Myocyte (in vitro differentiated cells): ENCODE measurements at regions not wholly inside any gene's neighbourhood (a gene's known extent, or its start where the extent isn't known, plus 50 kb on each side); places are given as distances from the start of the nearest gene placed in this dataset.
A peak's percentile ranks its signal among the peaks of the same experiment; 100 is the strongest.
"Not testable (repeated sequence)": the region's sequence is repeated elsewhere in the genome, so short reads cannot be mapped to it uniquely, and the experiment has no call there.

ENCODE experiments used
- DNase-seq: peaks from one replicate; pipeline ENCODE4 v3.0.0-alpha.2; 2012; ENCODE audit warnings: low read depth

GRCh38 chr6:144951730-144952437, 666.7 kb downstream of the UTRN start:
- no peak for DNase-seq

DNA sequence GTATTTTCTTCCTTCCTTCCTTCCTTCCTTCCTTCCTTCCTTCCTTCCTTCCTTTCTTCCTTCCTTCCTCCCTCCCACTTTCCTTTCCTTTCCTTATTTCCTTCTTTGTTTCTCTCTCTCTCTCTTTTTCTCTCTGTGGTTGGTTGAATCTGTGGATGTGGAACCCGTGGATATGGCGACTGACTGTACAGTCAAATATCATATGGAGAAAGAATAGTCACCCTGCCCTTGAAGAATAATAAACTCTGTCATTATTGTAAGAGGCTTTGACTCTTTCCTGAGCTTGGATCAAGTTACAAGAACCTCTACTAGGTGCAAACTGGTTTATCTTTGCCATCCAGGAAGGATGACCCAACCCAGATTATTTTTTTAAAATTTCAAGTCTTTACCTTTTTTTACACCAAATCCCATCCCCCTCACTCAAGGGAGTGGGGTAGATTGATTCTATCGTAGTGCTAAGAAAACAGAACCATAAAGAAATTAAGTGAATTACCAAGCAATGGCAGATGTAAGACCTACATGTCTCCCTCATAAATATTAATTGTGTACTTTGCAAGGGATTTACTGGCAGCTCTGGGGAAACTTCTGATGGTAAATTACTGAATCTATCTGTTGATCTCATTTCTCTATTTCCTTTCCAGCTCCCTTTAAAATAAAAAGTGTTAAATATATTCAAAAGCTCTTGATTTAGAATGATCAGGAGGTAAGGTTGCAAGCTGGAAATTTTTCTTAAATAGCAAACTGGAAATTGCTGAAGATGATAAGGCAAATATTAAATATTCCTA, 667.5 kb downstream of the UTRN start:
- DNase-seq, result no peak

DNA sequence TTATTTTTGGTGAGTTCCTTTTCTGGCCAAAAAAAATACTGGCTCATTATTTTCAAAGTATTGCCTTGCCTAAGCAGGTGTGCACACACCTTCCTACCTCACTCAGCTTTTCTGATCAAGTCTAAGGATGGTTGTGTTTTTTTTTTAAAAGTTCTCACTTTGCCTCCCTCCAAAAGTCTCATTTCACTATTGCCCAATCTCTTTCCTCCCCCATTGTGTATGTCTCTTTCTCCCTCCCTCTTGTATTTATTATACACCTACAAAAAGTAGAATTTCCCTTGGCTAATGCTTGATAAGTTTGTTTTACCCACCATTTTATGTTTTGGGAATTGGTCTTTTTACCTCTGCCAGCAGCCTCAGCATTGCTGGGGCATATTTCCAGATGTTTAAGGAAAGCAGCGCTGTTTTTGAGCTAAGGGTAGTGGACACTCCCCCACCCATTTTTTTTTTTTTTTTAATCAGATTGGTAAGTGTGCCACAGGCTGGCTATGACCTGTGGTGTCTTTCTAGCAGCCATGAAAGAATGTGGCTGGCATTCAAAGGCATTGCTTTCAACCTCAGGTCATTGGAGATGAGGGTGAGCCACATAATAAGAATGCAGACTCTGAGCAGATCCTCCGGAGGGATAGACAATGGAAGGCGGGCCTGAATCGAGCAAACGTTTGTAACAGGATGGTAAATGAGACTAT, 668.6 kb downstream of the UTRN start:
- DNase-seq, result peak; percentile 91

DNA sequence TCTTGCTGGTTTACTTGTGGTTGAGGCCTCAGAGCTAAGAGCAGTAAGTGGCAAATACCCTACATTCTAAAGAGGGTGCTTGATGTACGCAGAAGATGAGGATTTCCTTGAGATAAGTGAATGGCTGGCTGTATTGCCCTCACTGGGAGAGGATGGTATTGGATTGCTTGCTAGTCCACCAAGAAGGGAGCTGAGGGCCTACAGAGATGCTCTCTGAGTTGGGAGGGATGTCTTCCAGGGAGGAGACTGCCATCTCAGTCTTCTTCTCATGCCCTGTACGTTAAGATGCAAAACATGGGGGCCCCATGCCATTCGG, 669.1 kb downstream of the UTRN start:
- no peak for DNase-seq

DNA sequence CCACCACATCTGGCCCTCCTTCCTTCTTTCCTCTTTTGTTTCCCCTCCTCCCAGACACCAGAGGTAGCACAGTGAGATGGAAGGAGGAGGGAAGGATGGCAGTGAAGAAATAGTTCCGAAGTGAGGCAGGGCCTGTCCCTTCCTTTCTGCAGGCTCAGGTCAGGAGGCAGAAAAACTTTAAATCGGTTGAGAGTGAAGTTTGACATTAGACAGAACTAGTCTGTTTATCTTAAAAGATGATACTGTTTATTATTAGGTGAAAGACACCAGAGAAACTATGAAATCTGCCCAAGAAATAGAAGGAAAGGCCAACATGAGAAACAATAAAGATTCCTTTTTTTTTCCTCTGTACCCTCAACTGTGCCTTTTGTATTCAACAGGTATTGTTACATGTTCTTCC, 670.3 kb downstream of the UTRN start:
- no peak for DNase-seq

GRCh38 chr6:144955859-144956258, 670.7 kb downstream of the UTRN start:
- no peak for DNase-seq

- DNase-seq, result not testable (repeated sequence)
Measured at GRCh38 chr6:144956697-144957096, 671.6 kb downstream of the UTRN start.

GRCh38 chr6:144957236-144957937, 672.3 kb downstream of the UTRN start:
- no peak for DNase-seq

GRCh38 chr6:144969154-144969553, 684.0 kb downstream of the UTRN start:
- DNase-seq, result no peak

- no peak for DNase-seq
Measured at GRCh38 chr6:144969602-144970272, 684.6 kb downstream of the UTRN start.

- DNase-seq, result not testable (repeated sequence)
Measured at GRCh38 chr6:144977250-144977864, 692.2 kb downstream of the UTRN start.

- no peak for DNase-seq
Measured at GRCh38 chr6:144978208-144978607, 693.1 kb downstream of the UTRN start.

DNA sequence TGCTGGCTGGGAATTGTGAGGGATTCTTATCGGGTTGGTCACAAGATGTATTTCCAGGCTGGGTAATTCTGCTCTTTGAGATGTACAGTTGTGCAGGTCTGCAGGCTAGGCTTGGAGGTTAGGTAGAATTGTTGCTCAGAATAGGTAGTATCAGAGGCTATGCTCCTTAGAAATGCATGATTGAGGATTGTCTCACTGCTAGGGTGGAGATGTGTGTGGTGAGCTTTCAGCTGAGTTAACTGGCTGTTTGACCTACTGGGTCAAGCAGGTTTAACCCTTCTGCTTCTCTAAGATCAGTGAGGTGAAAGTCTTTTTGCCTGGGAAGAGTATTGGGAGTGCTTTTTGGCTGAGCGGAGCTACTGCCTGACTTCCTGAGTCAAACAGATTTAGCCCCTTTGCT, 701.1 kb downstream of the UTRN start:
- no peak for DNase-seq

GRCh38 chr6:144989319-144990107, 704.4 kb downstream of the UTRN start:
- DNase-seq, result no peak

DNA sequence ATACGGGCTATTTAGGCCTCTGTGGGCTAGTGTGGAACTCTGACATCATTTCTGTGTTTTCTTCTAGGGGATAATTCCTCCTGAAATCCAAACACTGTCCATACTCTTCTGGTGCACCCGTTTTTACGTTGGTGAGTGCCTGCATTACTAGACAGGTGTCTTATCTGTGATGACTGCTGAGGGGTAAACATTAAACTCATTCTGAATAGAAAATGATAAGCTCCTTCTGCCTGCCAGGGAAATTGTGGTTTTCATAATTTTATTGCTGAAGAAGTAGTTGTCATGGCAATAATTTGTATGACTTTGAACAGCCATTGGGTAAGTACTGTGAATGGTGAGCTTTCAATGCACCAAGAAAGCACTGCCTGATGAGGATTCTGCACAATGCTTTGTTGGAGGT, 705.6 kb downstream of the UTRN start:
- DNase-seq, result no peak

- peak; percentile 36 for DNase-seq
Measured at GRCh38 chr6:144993870-144994269, 708.7 kb downstream of the UTRN start.

DNA sequence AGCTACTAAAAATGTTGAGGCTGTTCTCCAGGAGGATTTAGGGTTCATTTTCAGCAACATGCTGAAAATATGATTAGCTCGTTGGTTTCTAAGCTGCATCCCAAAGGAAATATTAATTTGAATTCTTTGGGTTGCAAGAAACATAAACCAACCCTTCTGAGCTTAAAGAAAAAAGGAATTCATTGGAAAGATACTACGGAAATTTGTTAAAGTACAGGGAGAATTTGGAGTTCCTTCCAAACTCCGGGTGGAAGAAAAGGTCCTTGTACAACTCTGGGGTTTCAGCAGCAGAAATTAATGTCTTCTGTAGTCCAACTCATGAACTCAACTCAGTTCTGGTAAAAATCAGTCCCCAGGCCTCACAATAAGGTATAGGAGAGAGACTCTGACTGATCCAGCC, 712.9 kb downstream of the UTRN start:
- DNase-seq, result no peak

GRCh38 chr6:144999127-144999526, 714.0 kb downstream of the UTRN start:
- no peak for DNase-seq

DNA sequence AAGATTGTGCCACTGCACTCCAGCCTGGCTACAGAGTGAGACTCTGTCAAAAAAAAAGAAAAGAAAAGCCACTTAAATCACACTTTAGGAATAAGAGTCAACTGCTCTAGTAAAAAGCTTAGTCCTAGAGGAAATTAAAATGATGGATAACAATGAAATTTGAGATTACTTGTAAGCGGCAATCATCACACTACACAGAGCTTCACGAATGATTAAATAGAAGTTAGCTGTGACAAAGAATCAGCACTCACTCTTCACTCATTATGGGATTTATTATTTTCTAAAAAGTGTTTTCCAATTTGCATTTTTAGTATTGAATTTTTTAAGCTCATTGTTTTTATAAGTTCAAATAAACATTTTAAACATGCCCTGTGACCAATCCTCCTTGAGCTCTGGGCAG, 718.0 kb downstream of the UTRN start:
- no peak for DNase-seq

DNA sequence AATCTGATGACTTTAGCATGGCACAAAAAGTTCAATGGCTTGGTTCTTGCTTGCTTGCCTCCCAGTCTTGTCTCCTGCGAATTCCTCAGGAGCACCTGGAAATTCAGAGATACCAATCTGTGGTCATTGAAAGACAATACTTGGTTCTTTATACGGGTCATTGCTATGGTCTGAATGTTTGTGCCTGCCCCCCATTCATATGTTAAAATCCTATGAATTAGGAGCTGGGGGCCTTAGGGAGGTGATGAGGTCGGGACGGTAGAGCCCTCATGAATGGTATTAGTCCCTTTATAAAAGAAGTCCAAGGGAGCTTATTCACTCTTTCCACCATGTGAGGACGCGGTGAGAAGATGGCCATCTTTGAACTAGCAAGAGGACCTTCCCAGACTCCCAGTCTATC, 721.8 kb downstream of the UTRN start:
- DNase-seq, result no peak
